H1 (cell line): ENCODE measurements at regions not wholly inside any gene's neighbourhood (a gene's known extent, or its start where the extent isn't known, plus 50 kb on each side); places are given as distances from the start of the nearest gene placed in this dataset.

Source experiments
- CTCF ChIA-PET: fragments of 300-600 bp; sonication (Branson Sonifier 250); formaldehyde crosslinking; loops from one replicate; lab custom pipeline; 2021; ENCODE audit not compliant: partially characterized antibody; lab: Charles Lee
- POLR2A ChIA-PET: fragments of 300-600 bp; sonication (Branson Sonifier 250); formaldehyde crosslinking; loops from one replicate; lab custom pipeline; 2021; ENCODE audit warnings: inconsistent platforms; ENCODE audit not compliant: partially characterized antibody; lab: Charles Lee
- DNase-seq, 2 experiments: peaks; one replicate each; pipeline versions ENCODE4 v3.0.0 to v3.0.0-alpha.2; 2010 to 2022; ENCODE audit warnings: low spot score in 2 of 2, low read depth in 1 of 2, mixed read lengths in 1 of 2
- FAIRE-seq: peaks from 2 replicates; lab custom pipeline; 2011; peaks lifted over from hg19 to GRCh38; lab: Jason Lieb, UNC
- H2AFZ ChIP-seq: 2 replicates; pipeline ENCODE4 v1.8.1; 2012; ENCODE audit warnings: low read length, inconsistent platforms
- H2AK5ac ChIP-seq: 2 replicates; pipeline ENCODE4 v1.6.1; 2013; ENCODE audit warnings: low read depth, low read length
- H2BK120ac ChIP-seq: replicated peaks from 2 replicates; pipeline ENCODE3; 2013; ENCODE audit warnings: low read depth, low read length, inconsistent platforms
- H2BK12ac ChIP-seq: 2 replicates; pipeline ENCODE4 v1.6.1; 2013; ENCODE audit warnings: low read depth, low read length
- H2BK15ac ChIP-seq: 2 replicates; pipeline ENCODE4 v1.6.1; 2013; ENCODE audit warnings: low read length
- H2BK20ac ChIP-seq: 2 replicates; pipeline ENCODE4 v1.6.1; 2013; ENCODE audit warnings: low read length
- H2BK5ac ChIP-seq: 2 replicates; pipeline ENCODE4 v1.6.1; 2013; ENCODE audit warnings: low read depth, low read length
- H3K14ac ChIP-seq: 2 replicates; pipeline ENCODE4 v1.6.1; 2013; ENCODE audit warnings: inconsistent platforms; ENCODE audit not compliant: insufficient read length
- H3K18ac ChIP-seq: 2 replicates; pipeline ENCODE4 v1.6.1; 2013; ENCODE audit warnings: low read length; ENCODE audit errors: extremely low read depth
- H3K23ac ChIP-seq: 2 replicates; pipeline ENCODE4 v1.6.1; 2013; ENCODE audit warnings: inconsistent platforms; ENCODE audit not compliant: insufficient read length
- H3K23me2 ChIP-seq: 2 replicates; pipeline ENCODE4 v1.6.1; 2013; ENCODE audit warnings: low read depth, low read length
- H3K27ac ChIP-seq: 2 replicates; pipeline ENCODE4 v1.6.1; 2011; ENCODE audit warnings: low read depth, low read length, inconsistent platforms
- H3K27me3 ChIP-seq, 4 experiments: replicated peaks in 1 of 4; 1 replicate in 1 of 4; 2 replicates in 3 of 4; pipeline versions ENCODE4 v1.6.1 to v1.8.1; 2011 to 2013; ENCODE audit warnings: low read length in 3 of 4, mild to moderate bottlenecking in 3 of 4, inconsistent platforms in 2 of 4, mixed read lengths in 2 of 4, moderate library complexity in 1 of 4; ENCODE audit not compliant: control insufficient read depth in 3 of 4, insufficient read depth in 3 of 4; ENCODE audit errors: extremely low read depth in 1 of 4
- H3K36me3 ChIP-seq, 4 experiments: 2 replicates each; pipeline versions ENCODE4 v1.6.1 to v1.8.1; 2011 to 2013; ENCODE audit warnings: mild to moderate bottlenecking in 4 of 4, low read length in 3 of 4, moderate library complexity in 2 of 4, control low read depth in 1 of 4, inconsistent platforms in 1 of 4; ENCODE audit not compliant: insufficient read depth in 4 of 4, control insufficient read depth in 2 of 4
- H3K4ac ChIP-seq: replicated peaks from 2 replicates; pipeline ENCODE3; 2013; ENCODE audit warnings: low read length, low read depth, mixed read lengths, inconsistent platforms; ENCODE audit not compliant: insufficient read length
- H3K4me1 ChIP-seq, 4 experiments: replicated peaks in 1 of 4; 1 replicate in 1 of 4; 2 replicates in 3 of 4; pipeline versions ENCODE4 v1.6.1 to v1.8.1; 2011 to 2013; ENCODE audit warnings: low read length in 3 of 4, inconsistent platforms in 2 of 4, mixed read lengths in 1 of 4; ENCODE audit not compliant: insufficient read depth in 4 of 4, control insufficient read depth in 3 of 4
- H3K4me2 ChIP-seq, 2 experiments: 2 replicates each; pipeline versions ENCODE4 v1.6.1 to v1.8.1; 2011 to 2013; ENCODE audit warnings: low read depth in 2 of 2, low read length in 2 of 2, control low read depth in 1 of 2, inconsistent platforms in 1 of 2, mild to moderate bottlenecking in 1 of 2; ENCODE audit not compliant: insufficient read depth in 1 of 2
- H3K4me3 ChIP-seq, 4 experiments: fragments of 200-600, 300-600 bp in 1 of 4; sonication (generic), shearing (Covaris generic), sonication (Bioruptor Twin) in 1 of 4; 2 replicates each; pipeline versions ENCODE4 v1.5.1 to v1.8.1; 2011 to 2016; ENCODE audit warnings: low read length in 4 of 4, low read depth in 3 of 4, control low read depth in 2 of 4, inconsistent platforms in 2 of 4, mild to moderate bottlenecking in 2 of 4, mixed read lengths in 1 of 4, moderate library complexity in 1 of 4; ENCODE audit not compliant: insufficient read depth in 2 of 4; ENCODE audit errors: extremely low read depth in 1 of 4
- H3K56ac ChIP-seq: replicated peaks from 2 replicates; pipeline ENCODE3; 2013; ENCODE audit warnings: low read depth, mild to moderate bottlenecking, mixed read lengths, low read length, inconsistent platforms; ENCODE audit not compliant: insufficient read length
- H3K79me1 ChIP-seq: 2 replicates; pipeline ENCODE4 v1.6.1; 2013; ENCODE audit warnings: low read depth, low read length, control low read depth
- H3K79me2 ChIP-seq, 2 experiments: 2 replicates each; pipeline versions ENCODE4 v1.6.1 to v1.8.1; 2012 to 2013; ENCODE audit warnings: low read length in 2 of 2, mild to moderate bottlenecking in 2 of 2, inconsistent platforms in 1 of 2; ENCODE audit not compliant: insufficient read depth in 2 of 2, control insufficient read depth in 1 of 2
- H3K9ac ChIP-seq, 4 experiments: replicated peaks in 1 of 4; 1 replicate in 1 of 4; 2 replicates in 3 of 4; pipeline versions ENCODE4 v1.6.1 to v1.8.1; 2011 to 2013; ENCODE audit warnings: low read depth in 3 of 4, low read length in 3 of 4, control low read depth in 2 of 4, mild to moderate bottlenecking in 2 of 4, moderate library complexity in 2 of 4, inconsistent platforms in 1 of 4; ENCODE audit errors: extremely low read depth in 1 of 4
- H3K9me3 ChIP-seq, 2 experiments: 2 replicates each; pipeline versions ENCODE4 v1.6.1 to v1.8.1; 2012 to 2013; ENCODE audit warnings: mild to moderate bottlenecking in 2 of 2, moderate library complexity in 2 of 2, control low read depth in 1 of 2, inconsistent platforms in 1 of 2, low read depth in 1 of 2, low read length in 1 of 2, mixed read lengths in 1 of 2; ENCODE audit not compliant: insufficient read depth in 2 of 2
- H4K20me1 ChIP-seq, 2 experiments: replicated peaks in 1 of 2; 2 replicates each; pipeline versions ENCODE3 to v1.8.1; 2011 to 2013; ENCODE audit warnings: inconsistent platforms in 2 of 2, low read length in 2 of 2, mild to moderate bottlenecking in 1 of 2; ENCODE audit not compliant: insufficient read depth in 2 of 2, control insufficient read depth in 1 of 2
- H4K5ac ChIP-seq: 2 replicates; pipeline ENCODE4 v1.6.1; 2013; ENCODE audit warnings: low read length, low read depth, mixed read lengths, inconsistent platforms; ENCODE audit not compliant: insufficient read length
- H4K8ac ChIP-seq: 2 replicates; pipeline ENCODE4 v1.8.0; 2013; ENCODE audit warnings: mild to moderate bottlenecking, moderate library complexity, low read length, inconsistent platforms; ENCODE audit not compliant: insufficient read depth; ENCODE audit errors: extremely low read depth
- H4K91ac ChIP-seq: replicated peaks from 2 replicates; pipeline ENCODE3; 2013; ENCODE audit warnings: low read length, mixed read lengths, inconsistent platforms; ENCODE audit not compliant: insufficient read length
- CEBPB ChIP-seq: IDR thresholded peaks from 2 replicates; pipeline ENCODE4 v1.6.1; 2012; ENCODE audit warnings: low read depth, low read length
- CREB1 ChIP-seq: IDR thresholded peaks from 2 replicates; pipeline ENCODE4 v1.6.1; 2012; ENCODE audit warnings: inconsistent platforms
- CTBP2 ChIP-seq: IDR thresholded peaks from 2 replicates; pipeline ENCODE4 v1.7.0; 2011; ENCODE audit warnings: borderline replicate concordance, mild to moderate bottlenecking, moderate library complexity, mixed read lengths, low read length; ENCODE audit not compliant: insufficient read depth, insufficient read length
- KDM1A ChIP-seq: fragments of 200-600, 300-600 bp; sonication (generic); IDR thresholded peaks from 2 replicates; pipeline ENCODE4 v1.7.1; 2016; ENCODE audit warnings: mild to moderate bottlenecking, low read length, borderline replicate concordance
- KDM5A ChIP-seq: fragments of 200-600 bp; IDR thresholded peaks from 2 replicates; pipeline ENCODE4 v1.7.1; 2012; ENCODE audit warnings: mild to moderate bottlenecking, low read length, inconsistent platforms, mixed read lengths
- SIRT6 ChIP-seq: IDR thresholded peaks from one replicate; pipeline ENCODE4 v1.7.1; 2012; ENCODE audit warnings: low read length, inconsistent platforms
- TCF12 ChIP-seq: IDR thresholded peaks from 2 replicates; pipeline ENCODE4 v1.6.1; 2011; ENCODE audit warnings: low read depth, mild to moderate bottlenecking, low read length
- WGBS, 2 experiments: shearing (Covaris generic) in 1 of 2; methylation state at CpG; one replicate each; pipeline versions ENCODE4 v1.1.6 to v1.1.7; 2013 to 2015; ENCODE audit warnings: low lambda C conversion rate in 2 of 2, mixed read lengths in 2 of 2, inconsistent platforms in 1 of 2, low coverage in 1 of 2, missing lambda C conversion rate in 1 of 2; ENCODE audit not compliant: insufficient replicate concordance in 2 of 2, insufficient coverage in 1 of 2, insufficient read length in 1 of 2; ENCODE audit errors: extremely low coverage in 1 of 2, missing lambda C conversion rate in 1 of 2; 5-methylcytosine and 5-hydroxymethylcytosine counted together
- TF ChIP-seq, protein P1 (sequence below): IDR thresholded peaks from 2 replicates; pipeline ENCODE4 v1.6.1; 2011; ENCODE audit warnings: low read depth, mild to moderate bottlenecking, low read length; ENCODE audit not compliant: insufficient read depth
- TF ChIP-seq, protein P2 (sequence below), 3 experiments: IDR thresholded peaks; 1 replicate in 2 of 3; 2 replicates in 1 of 3; pipeline versions ENCODE4 v1.5.1 to v1.6.1; 2011; ENCODE audit warnings: low read length in 3 of 3, mild to moderate bottlenecking in 3 of 3, inconsistent platforms in 2 of 3, low read depth in 1 of 3, moderate library complexity in 1 of 3; ENCODE audit not compliant: insufficient read depth in 1 of 3; ENCODE audit errors: control extremely low read depth in 1 of 3

DNA sequence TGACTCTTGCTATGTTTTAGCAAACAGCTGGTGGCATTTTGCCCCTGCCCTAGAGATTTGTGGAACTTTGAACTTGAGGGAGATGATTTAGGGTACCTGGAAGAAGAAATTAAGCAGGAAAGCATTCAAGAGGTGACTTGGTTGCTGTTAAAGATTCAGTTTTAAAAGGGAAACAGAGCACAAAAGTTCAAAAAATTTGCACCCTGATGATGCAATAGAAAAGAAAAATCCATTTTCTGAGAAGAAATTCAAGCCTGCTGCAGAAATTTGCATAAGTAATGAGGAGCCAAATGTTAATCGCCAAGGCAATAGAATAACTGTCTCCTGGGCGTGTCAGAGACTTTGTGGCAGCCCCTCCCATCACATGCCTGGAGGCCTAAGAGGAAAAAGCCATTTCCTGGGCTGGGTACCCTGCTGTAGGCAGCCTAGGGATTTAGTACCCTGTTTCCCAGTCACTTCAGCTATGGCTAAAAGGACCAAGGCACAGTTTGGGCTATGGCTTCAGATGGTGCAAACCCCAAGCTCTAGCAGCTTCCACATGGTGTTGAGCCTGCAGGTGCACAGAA, 958.5 kb upstream of the MIR17HG start:
- Histone ChIP-seq H3K27me3 (no peaks in the 10 kb centered on the region), H2BK120ac (no peak overlapping the region), H2BK20ac (no peak overlapping the region), H3K4me2 (no peak overlapping the region), H3K56ac (no peak overlapping the region), H3K9me3 (peaks cover 0 to 3% of the 10 kb centered on the region in 2 experiments; a peak in 1 of 4 replicates), H2BK5ac (no peak overlapping the region), H2BK12ac (no peak overlapping the region), H2AFZ (no peak overlapping the region), H3K79me1 (no peaks in the 10 kb centered on the region), H3K27ac (no peak overlapping the region), H3K23me2 (no peaks in the 10 kb centered on the region), H2AK5ac (no peak overlapping the region), H4K20me1 (no peaks in the 10 kb centered on the region), H4K5ac (no peak overlapping the region), H3K23ac (no peak overlapping the region), H3K4ac (no peak overlapping the region), H3K9ac (no peak overlapping the region), H3K4me3 (no peak overlapping the region), H4K91ac (no peak overlapping the region), H4K8ac (no peak overlapping the region), H3K36me3 (no peaks in the 10 kb centered on the region), H2BK15ac (no peak overlapping the region), H3K14ac (no peak overlapping the region), H3K4me1 (no peaks in the 10 kb centered on the region), H3K79me2 (no peaks in the 10 kb centered on the region), H3K18ac (no peak overlapping the region)
- FAIRE-seq (no peak), DNase-seq (no peak)
- CTCF ChIA-PET: no interaction called here
- TF ChIP-seq SIRT6 (no peak), KDM1A (no peak), TCF12 (no peak), KDM5A (no peak), CREB1 (no peak), CEBPB (no peak; the same call in 1 of the 2 replicates), CTBP2 (no peak)
- TF ChIP-seq, protein P1, sequence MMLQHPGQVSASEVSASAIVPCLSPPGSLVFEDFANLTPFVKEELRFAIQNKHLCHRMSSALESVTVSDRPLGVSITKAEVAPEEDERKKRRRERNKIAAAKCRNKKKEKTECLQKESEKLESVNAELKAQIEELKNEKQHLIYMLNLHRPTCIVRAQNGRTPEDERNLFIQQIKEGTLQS: no peak
- TF ChIP-seq, protein P2, sequence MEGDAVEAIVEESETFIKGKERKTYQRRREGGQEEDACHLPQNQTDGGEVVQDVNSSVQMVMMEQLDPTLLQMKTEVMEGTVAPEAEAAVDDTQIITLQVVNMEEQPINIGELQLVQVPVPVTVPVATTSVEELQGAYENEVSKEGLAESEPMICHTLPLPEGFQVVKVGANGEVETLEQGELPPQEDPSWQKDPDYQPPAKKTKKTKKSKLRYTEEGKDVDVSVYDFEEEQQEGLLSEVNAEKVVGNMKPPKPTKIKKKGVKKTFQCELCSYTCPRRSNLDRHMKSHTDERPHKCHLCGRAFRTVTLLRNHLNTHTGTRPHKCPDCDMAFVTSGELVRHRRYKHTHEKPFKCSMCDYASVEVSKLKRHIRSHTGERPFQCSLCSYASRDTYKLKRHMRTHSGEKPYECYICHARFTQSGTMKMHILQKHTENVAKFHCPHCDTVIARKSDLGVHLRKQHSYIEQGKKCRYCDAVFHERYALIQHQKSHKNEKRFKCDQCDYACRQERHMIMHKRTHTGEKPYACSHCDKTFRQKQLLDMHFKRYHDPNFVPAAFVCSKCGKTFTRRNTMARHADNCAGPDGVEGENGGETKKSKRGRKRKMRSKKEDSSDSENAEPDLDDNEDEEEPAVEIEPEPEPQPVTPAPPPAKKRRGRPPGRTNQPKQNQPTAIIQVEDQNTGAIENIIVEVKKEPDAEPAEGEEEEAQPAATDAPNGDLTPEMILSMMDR (IDR thresholded peaks at IDR 0.05; ENCODE audit: control extremely low read depth in 1 of 3, insufficient read depth in 1 of 3, low read depth in 1 of 3, low read length in 3 of 3): no peak
- WGBS, 2 experiments: 94% methylated on average over 2 of the region's 2 CpGs; no CpG with 5 or more reads in 1 of the 2 experiments
- POLR2A ChIA-PET: no interaction called here
